Fibroblast of lung (primary cell): ENCODE measurements at regions not wholly inside any gene's neighbourhood (a gene's known extent, or its start where the extent isn't known, plus 50 kb on each side); places are given as distances from the start of the nearest gene placed in this dataset.

Source experiments
- CTCF ChIP-seq, 2 donors: IDR thresholded peaks in 1 of 2; conservative IDR thresholded peaks in 1 of 2; 1 replicate in 1 of 2; 2 replicates in 1 of 2; pipeline ENCODE4 v1.5.1; 2011 to 2012; ENCODE audit warnings: low read length in 2 of 2, control low read depth in 1 of 2, inconsistent platforms in 1 of 2, low read depth in 1 of 2, mild to moderate bottlenecking in 1 of 2
- EZH2 ChIP-seq: IDR thresholded peaks from 2 replicates; pipeline ENCODE4 v1.5.1; 2012; ENCODE audit warnings: low read length, control low read depth, mild to moderate bottlenecking; ENCODE audit errors: missing control alignments

- TF ChIP-seq CTCF (conservative IDR thresholded peaks at IDR 0.05 in 1 of 2, IDR thresholded peaks at IDR 0.05 in 1 of 2; ENCODE audit: low read depth in 1 of 2, low read length in 2 of 2) (no peak), EZH2 (no peak)
These were observed 220.5 kb downstream of the OPA1 start for GRCh38 chr3:193813501-193813830.
